ENCODE measurements at regions not wholly inside any gene's neighbourhood (a gene's known extent, or its start where the extent isn't known, plus 50 kb on each side); places are given as distances from the start of the nearest gene placed in this dataset.

- no peaks in the 10 kb centered on the region for H3K36me3 ChIP-seq (ENCODE audit: control insufficient read depth in 4 of 4, insufficient read depth in 4 of 4, low read length in 4 of 4)
- H3K9me3 ChIP-seq (ENCODE audit: control insufficient read depth in 4 of 4, insufficient read depth in 3 of 4, low read length in 3 of 4) = no peaks in the 10 kb centered on the region
- H3K4me1 ChIP-seq (ENCODE audit: control insufficient read depth in 5 of 5, insufficient read depth in 5 of 5, low read length in 5 of 5) = no peaks in the 10 kb centered on the region
- H3K27ac ChIP-seq (ENCODE audit: low read depth in 1 of 2, low read length in 1 of 2) = no peak overlapping the region
- 79 to 90% methylated on average over 2 of the region's 2 CpGs for WGBS, 2 donors
- no peak for TF ChIP-seq CTCF (IDR thresholded peaks at IDR 0.05; ENCODE audit: control extremely low read depth, extremely low read depth)
- ATAC-seq (ENCODE audit: insufficient read depth, low FRiP score) (no peak), DNase-seq (no peak)
- H3K4me3 ChIP-seq = no peak overlapping the region
- H3K9ac ChIP-seq (ENCODE audit: insufficient read depth in 1 of 2, low read length in 2 of 2) = no peak overlapping the region
- H3K27me3 ChIP-seq (ENCODE audit: control insufficient read depth in 3 of 3, insufficient read depth in 3 of 3, low read length in 2 of 3) = no peaks in the 10 kb centered on the region
Measured at GRCh38 chr21:16078382-16078781, 348.6 kb downstream of the USP25 start.

GRCh38 chr21:16079830-16080229 is 350.0 kb downstream of the USP25 start:
- Histone ChIP-seq H3K9me3 (ENCODE audit: control insufficient read depth in 4 of 4, insufficient read depth in 3 of 4, low read length in 3 of 4) (no peaks in the 10 kb centered on the region), H3K4me3 (no peak overlapping the region), H3K27ac (ENCODE audit: low read depth in 1 of 2, low read length in 1 of 2) (no peak overlapping the region), H3K36me3 (ENCODE audit: control insufficient read depth in 4 of 4, insufficient read depth in 4 of 4, low read length in 4 of 4) (no peaks in the 10 kb centered on the region), H3K9ac (ENCODE audit: insufficient read depth in 1 of 2, low read length in 2 of 2) (no peak overlapping the region), H3K4me1 (ENCODE audit: control insufficient read depth in 5 of 5, insufficient read depth in 5 of 5, low read length in 5 of 5) (no peaks in the 10 kb centered on the region), H3K27me3 (ENCODE audit: control insufficient read depth in 3 of 3, insufficient read depth in 3 of 3, low read length in 2 of 3) (no peaks in the 10 kb centered on the region)
- DNase-seq (no peak), ATAC-seq (ENCODE audit: insufficient read depth, low FRiP score) (no peak)
- no peak for TF ChIP-seq CTCF (IDR thresholded peaks at IDR 0.05; ENCODE audit: control extremely low read depth, extremely low read depth)
- WGBS, 2 donors = 86 to 91% methylated on average over 1 of the region's 1 CpG

- Histone ChIP-seq H3K36me3 (ENCODE audit: control insufficient read depth in 4 of 4, insufficient read depth in 4 of 4, low read length in 4 of 4) (no peaks in the 10 kb centered on the region), H3K9ac (ENCODE audit: insufficient read depth in 1 of 2, low read length in 2 of 2) (no peak overlapping the region), H3K27ac (ENCODE audit: low read depth in 1 of 2, low read length in 1 of 2) (no peak overlapping the region), H3K9me3 (ENCODE audit: control insufficient read depth in 4 of 4, insufficient read depth in 3 of 4, low read length in 3 of 4) (no peaks in the 10 kb centered on the region), H3K4me3 (no peak overlapping the region), H3K27me3 (ENCODE audit: control insufficient read depth in 3 of 3, insufficient read depth in 3 of 3, low read length in 2 of 3) (no peaks in the 10 kb centered on the region), H3K4me1 (ENCODE audit: control insufficient read depth in 5 of 5, insufficient read depth in 5 of 5, low read length in 5 of 5) (no peaks in the 10 kb centered on the region)
- DNase-seq (no peak), ATAC-seq (ENCODE audit: insufficient read depth, low FRiP score) (no peak)
- WGBS, 2 donors = 82 to 90% methylated on average over 2 of the region's 2 CpGs
- no peak for TF ChIP-seq CTCF (IDR thresholded peaks at IDR 0.05; ENCODE audit: control extremely low read depth, extremely low read depth)
Measured at GRCh38 chr21:16081304-16081703, 351.5 kb downstream of the USP25 start.

GRCh38 chr21:16082038-16082816 is 352.4 kb downstream of the USP25 start:
- WGBS, 2 donors = 49 to 55% methylated on average over 6 of the region's 6 CpGs
- no peaks in the 10 kb centered on the region for H3K9me3 ChIP-seq (ENCODE audit: control insufficient read depth in 4 of 4, insufficient read depth in 3 of 4, low read length in 3 of 4)
- no peaks in the 10 kb centered on the region for H3K27me3 ChIP-seq (ENCODE audit: control insufficient read depth in 3 of 3, insufficient read depth in 3 of 3, low read length in 2 of 3)
- TF ChIP-seq CTCF (IDR thresholded peaks at IDR 0.05; ENCODE audit: control extremely low read depth, extremely low read depth) = no peak
- no peak overlapping the region for H3K27ac ChIP-seq (ENCODE audit: low read depth in 1 of 2, low read length in 1 of 2)
- no peaks in the 10 kb centered on the region for H3K4me1 ChIP-seq (ENCODE audit: control insufficient read depth in 5 of 5, insufficient read depth in 5 of 5, low read length in 5 of 5)
- peak in 2 of 3 donors; percentile 50 to 59 for DNase-seq
- no peak overlapping the region for H3K4me3 ChIP-seq
- no peak overlapping the region for H3K9ac ChIP-seq (ENCODE audit: insufficient read depth in 1 of 2, low read length in 2 of 2)
- H3K36me3 ChIP-seq (ENCODE audit: control insufficient read depth in 4 of 4, insufficient read depth in 4 of 4, low read length in 4 of 4) = no peaks in the 10 kb centered on the region
- no peak for ATAC-seq (ENCODE audit: insufficient read depth, low FRiP score)

All from lung (tissue), 11 donors.